ENCODE measurements at regions not wholly inside any gene's neighbourhood (a gene's known extent, or its start where the extent isn't known, plus 50 kb on each side); places are given as distances from the start of the nearest gene placed in this dataset.

- no peak for DNase-seq (ENCODE audit: low read depth, low spot score)
- no peak overlapping the region for H3K4me3 Mint-ChIP-seq
- H3K4me1 Mint-ChIP-seq: no peaks in the 10 kb centered on the region
- TF ChIP-seq CTCF (conservative IDR thresholded peaks at IDR 0.05): no peak
- H3K27me3 Mint-ChIP-seq (ENCODE audit: low read depth): no peaks in the 10 kb centered on the region
- no peaks in the 10 kb centered on the region for H3K36me3 Mint-ChIP-seq (ENCODE audit: low read depth)
- H3K9me3 Mint-ChIP-seq: peaks cover 2% of the 10 kb centered on the region
- H3K27ac Mint-ChIP-seq (ENCODE audit: unreplicated experiment): no peak overlapping the region
These were observed 401.6 kb downstream of the COG6 start for GRCh38 chr13:40056898-40057619.

- peaks cover 5% of the 10 kb centered on the region for H3K4me1 Mint-ChIP-seq
These were observed 403.3 kb downstream of the COG6 start for GRCh38 chr13:40058757-40059236.

GRCh38 chr13:40059540-40060232 is 404.2 kb downstream of the COG6 start:
- Mint-ChIP-seq H3K36me3 (ENCODE audit: low read depth) (no peaks in the 10 kb centered on the region), H3K27ac (ENCODE audit: unreplicated experiment) (no peak overlapping the region)

More at GRCh38 chr13:40058757-40059236, 403.3 kb downstream of the COG6 start:
- Mint-ChIP-seq H3K9me3 (peaks cover 2% of the 10 kb centered on the region), H3K4me3 (no peak overlapping the region), H3K36me3 (ENCODE audit: low read depth) (no peaks in the 10 kb centered on the region), H3K27ac (ENCODE audit: unreplicated experiment) (no peak overlapping the region), H3K27me3 (ENCODE audit: low read depth) (no peaks in the 10 kb centered on the region)
- no peak for DNase-seq (ENCODE audit: low read depth, low spot score)
- TF ChIP-seq CTCF (conservative IDR thresholded peaks at IDR 0.05): no peak

GRCh38 chr13:40060296-40061007 is 405.0 kb downstream of the COG6 start:
- DNase-seq (ENCODE audit: low read depth, low spot score): no peak
- H3K4me1 Mint-ChIP-seq: peaks cover 17% of the 10 kb centered on the region
- peaks cover 2% of the 10 kb centered on the region for H3K9me3 Mint-ChIP-seq
- no peaks in the 10 kb centered on the region for H3K27me3 Mint-ChIP-seq (ENCODE audit: low read depth)
- no peak for TF ChIP-seq CTCF (conservative IDR thresholded peaks at IDR 0.05)
- no peak overlapping the region for H3K27ac Mint-ChIP-seq (ENCODE audit: unreplicated experiment)
- no peak overlapping the region for H3K4me3 Mint-ChIP-seq
- no peaks in the 10 kb centered on the region for H3K36me3 Mint-ChIP-seq (ENCODE audit: low read depth)

More at GRCh38 chr13:40059540-40060232, 404.2 kb downstream of the COG6 start:
- H3K4me1 Mint-ChIP-seq: peaks cover 13% of the 10 kb centered on the region
- no peak for DNase-seq (ENCODE audit: low read depth, low spot score)
- peaks cover 2% of the 10 kb centered on the region for H3K9me3 Mint-ChIP-seq
- no peak overlapping the region for H3K4me3 Mint-ChIP-seq
- no peak for TF ChIP-seq CTCF (conservative IDR thresholded peaks at IDR 0.05)
- H3K27me3 Mint-ChIP-seq (ENCODE audit: low read depth): no peaks in the 10 kb centered on the region

Measured in neural crest cell (in vitro differentiated cells).